Liver (tissue), 8 donors: ENCODE measurements at regions not wholly inside any gene's neighbourhood (a gene's known extent, or its start where the extent isn't known, plus 50 kb on each side); places are given as distances from the start of the nearest gene placed in this dataset.

Source experiments
- DNase-seq: peaks from one replicate; pipeline ENCODE4 v3.0.0-alpha.2; 2017; ENCODE audit warnings: low spot score
- H3K27ac ChIP-seq, 2 donors: one replicate each; pipeline ENCODE4 v1.7.0; 2013; ENCODE audit warnings: inconsistent platforms in 2 of 2, low read length in 2 of 2, control low read depth in 1 of 2, low read depth in 1 of 2, mild to moderate bottlenecking in 1 of 2
- H3K27me3 ChIP-seq, 4 donors: one replicate each; pipeline versions ENCODE4 v1.6.1 to v1.7.0; 2013; ENCODE audit warnings: low read length in 3 of 4, inconsistent platforms in 1 of 4, mild to moderate bottlenecking in 1 of 4, moderate library complexity in 1 of 4; ENCODE audit not compliant: control insufficient read depth in 4 of 4, insufficient read depth in 4 of 4
- H3K36me3 ChIP-seq, 4 donors: one replicate each; pipeline versions ENCODE4 v1.6.1 to v1.7.0; 2013; ENCODE audit warnings: low read length in 3 of 4, mild to moderate bottlenecking in 3 of 4, low read depth in 1 of 4, moderate library complexity in 1 of 4; ENCODE audit not compliant: control insufficient read depth in 4 of 4, insufficient read depth in 3 of 4
- H3K4me1 ChIP-seq, 4 donors: one replicate each; pipeline versions ENCODE4 v1.6.1 to v1.7.0; 2013; ENCODE audit warnings: low read length in 3 of 4, mild to moderate bottlenecking in 3 of 4, moderate library complexity in 1 of 4; ENCODE audit not compliant: control insufficient read depth in 4 of 4, insufficient read depth in 4 of 4
- H3K4me3 ChIP-seq, 3 donors: one replicate each; pipeline versions ENCODE4 v1.6.1 to v1.7.0; 2013; ENCODE audit warnings: low read length in 3 of 3, control low read depth in 1 of 3, low read depth in 1 of 3, mild to moderate bottlenecking in 1 of 3
- H3K9ac ChIP-seq, 2 donors: one replicate each; pipeline ENCODE4 v1.7.0; 2013; ENCODE audit warnings: low read length in 2 of 2, mild to moderate bottlenecking in 2 of 2, moderate library complexity in 2 of 2, control low read depth in 1 of 2, low read depth in 1 of 2
- H3K9me3 ChIP-seq, 4 donors: one replicate each; pipeline versions ENCODE4 v1.6.1 to v1.7.0; 2013; ENCODE audit warnings: low read length in 3 of 4; ENCODE audit not compliant: control insufficient read depth in 4 of 4
- ATF3 ChIP-seq: IDR thresholded peaks from 2 replicates; pipeline ENCODE4 v1.6.1; 2016; ENCODE audit warnings: antibody characterized with exemption
- CTCF ChIP-seq: fragments of 150-350 bp; IDR thresholded peaks from 2 replicates; pipeline ENCODE4 v1.5.1; 2017; ENCODE audit warnings: improper control_type of control experiment, low read depth, low read length; ENCODE audit not compliant: missing input control
- EGR1 ChIP-seq, 2 donors: IDR thresholded peaks; 2 replicates each; pipeline ENCODE4 v1.6.1; 2016 to 2018; ENCODE audit warnings: antibody characterized with exemption in 2 of 2, low read depth in 2 of 2
- FOXA1 ChIP-seq: IDR thresholded peaks from 2 replicates; pipeline ENCODE4 v1.6.1; 2016; ENCODE audit warnings: antibody characterized with exemption
- FOXA2 ChIP-seq: IDR thresholded peaks from 2 replicates; pipeline ENCODE4 v1.6.1; 2016; ENCODE audit warnings: antibody characterized with exemption
- GABPA ChIP-seq, 2 donors: IDR thresholded peaks in 1 of 2; conservative IDR thresholded peaks in 1 of 2; 2 replicates each; pipeline ENCODE4 v1.6.1; 2016; ENCODE audit warnings: antibody characterized with exemption in 2 of 2, mild to moderate bottlenecking in 1 of 2, moderate library complexity in 1 of 2
- HNF4A ChIP-seq, 2 donors: conservative IDR thresholded peaks; 2 replicates each; pipeline ENCODE4 v1.6.1; 2016; ENCODE audit warnings: antibody characterized with exemption in 2 of 2, mild to moderate bottlenecking in 2 of 2
- HNF4G ChIP-seq: IDR thresholded peaks from 2 replicates; pipeline ENCODE4 v1.6.1; 2016; ENCODE audit warnings: antibody characterized with exemption
- JUND ChIP-seq, 2 donors: IDR thresholded peaks; 2 replicates each; pipeline ENCODE4 v1.6.1; 2016; ENCODE audit warnings: antibody characterized with exemption in 2 of 2
- MAX ChIP-seq: IDR thresholded peaks from 2 replicates; pipeline ENCODE4 v1.6.1; 2016; ENCODE audit warnings: antibody characterized with exemption
- NR2F2 ChIP-seq: IDR thresholded peaks from 2 replicates; pipeline ENCODE4 v1.6.1; 2016; ENCODE audit warnings: antibody characterized with exemption
- RAD21 ChIP-seq, 2 donors: IDR thresholded peaks; 2 replicates each; pipeline ENCODE4 v1.6.1; 2016; ENCODE audit warnings: antibody characterized with exemption in 2 of 2, mild to moderate bottlenecking in 2 of 2
- REST ChIP-seq: IDR thresholded peaks from 2 replicates; pipeline ENCODE4 v1.6.1; 2016; ENCODE audit warnings: antibody characterized with exemption, mild to moderate bottlenecking
- RXRA ChIP-seq, 2 donors: IDR thresholded peaks; 2 replicates each; pipeline ENCODE4 v1.6.1; 2017 to 2018; ENCODE audit warnings: antibody characterized with exemption in 2 of 2, mild to moderate bottlenecking in 1 of 2
- SP1 ChIP-seq: IDR thresholded peaks from 2 replicates; pipeline ENCODE4 v1.6.1; 2018; ENCODE audit warnings: antibody characterized with exemption, mild to moderate bottlenecking
- TAF1 ChIP-seq: conservative IDR thresholded peaks from 2 replicates; pipeline ENCODE4 v1.6.1; 2016; ENCODE audit warnings: antibody characterized with exemption, mild to moderate bottlenecking
- YY1 ChIP-seq: IDR thresholded peaks from 2 replicates; pipeline ENCODE4 v1.6.1; 2016; ENCODE audit warnings: antibody characterized with exemption, mild to moderate bottlenecking
- WGBS: extraction: QIAGEN DNeasy Blood & Tissue Kit; methylation state at CpG from one replicate; pipeline ENCODE4 v1.1.7; 2013; 5-methylcytosine and 5-hydroxymethylcytosine counted together
- donor health status: healthy.
- donor health status: healthy.
- donor health status: healthy.
- donor health status: healthy.
- donor health status: healthy.

GRCh38 chr5:144788556-144788955 is 617.9 kb downstream of the KCTD16 start:
- Histone ChIP-seq H3K9ac (no peak overlapping the region), H3K27me3 (no peaks in the 10 kb centered on the region), H3K36me3 (no peaks in the 10 kb centered on the region), H3K4me1 (no peaks in the 10 kb centered on the region), H3K9me3 (peaks cover 0 to 10% (median 0%) of the 10 kb centered on the region in 4 donors), H3K4me3 (no peak overlapping the region), H3K27ac (no peak overlapping the region)
- 73% methylated on average over 3 of the region's 3 CpGs for WGBS
- no peak for TF ChIP-seq EGR1 (IDR thresholded peaks at IDR 0.05; ENCODE audit: low read depth in 2 of 2)
- no peak for TF ChIP-seq FOXA1
- TF ChIP-seq NR2F2: no peak
- TF ChIP-seq CTCF: no peak
- no peak for TF ChIP-seq RXRA (IDR thresholded peaks at IDR 0.05)
- no peak for TF ChIP-seq ATF3
- no peak for TF ChIP-seq RAD21 (IDR thresholded peaks at IDR 0.05)
- TF ChIP-seq JUND (IDR thresholded peaks at IDR 0.05): no peak
- TF ChIP-seq REST: no peak
- no peak for TF ChIP-seq GABPA (IDR thresholded peaks at IDR 0.05 in 1 of 2, conservative IDR thresholded peaks at IDR 0.05 in 1 of 2)
- no peak for TF ChIP-seq FOXA2
- no peak for DNase-seq

GRCh38 chr5:144788046-144788445 is 617.4 kb downstream of the KCTD16 start:
- TF ChIP-seq FOXA2 (no peak), MAX (no peak), SP1 (no peak), NR2F2 (no peak)
- 71% methylated on average over 1 of the region's 1 CpG for WGBS
- H3K9me3 ChIP-seq: peaks cover 0 to 10% (median 0%) of the 10 kb centered on the region in 4 donors
- DNase-seq: no peak
- H3K4me1 ChIP-seq: no peaks in the 10 kb centered on the region
- no peak overlapping the region for H3K27ac ChIP-seq
- H3K36me3 ChIP-seq: no peaks in the 10 kb centered on the region
- no peaks in the 10 kb centered on the region for H3K27me3 ChIP-seq
- no peak overlapping the region for H3K4me3 ChIP-seq
- no peak overlapping the region for H3K9ac ChIP-seq

- no peak overlapping the region for H3K4me3 ChIP-seq
- no peaks in the 10 kb centered on the region for H3K36me3 ChIP-seq
- peaks cover 0 to 3% (median 0%) of the 10 kb centered on the region in 4 donors for H3K9me3 ChIP-seq
- TF ChIP-seq FOXA1 (no peak), EGR1 (IDR thresholded peaks at IDR 0.05; ENCODE audit: low read depth in 2 of 2) (no peak), YY1 (no peak), HNF4G (no peak), RAD21 (IDR thresholded peaks at IDR 0.05) (no peak), TAF1 (no peak), ATF3 (no peak), FOXA2 (no peak), HNF4A (conservative IDR thresholded peaks at IDR 0.05) (no peak)
- no peak for DNase-seq
- no peak overlapping the region for H3K9ac ChIP-seq
- no peaks in the 10 kb centered on the region for H3K27me3 ChIP-seq
- no peaks in the 10 kb centered on the region for H3K4me1 ChIP-seq
- WGBS: 92% methylated on average over 3 of the region's 3 CpGs
- no peak overlapping the region for H3K27ac ChIP-seq
Observed at GRCh38 chr5:144779368-144779767, 608.7 kb downstream of the KCTD16 start.
